CD14-positive monocyte (primary cell): ENCODE measurements at regions not wholly inside any gene's neighbourhood (a gene's known extent, or its start where the extent isn't known, plus 50 kb on each side); places are given as distances from the start of the nearest gene placed in this dataset.

Experiments
- DNase-seq, 3 donors: peaks; one replicate each; pipeline ENCODE4 v3.0.0-alpha.2; 2011 to 2022
- H2AFZ ChIP-seq: 2 replicates; pipeline ENCODE4 v1.6.0; 2012; ENCODE audit warnings: mild to moderate bottlenecking, low read depth, low read length, inconsistent platforms; ENCODE audit not compliant: insufficient read depth, poor library complexity, severe bottlenecking
- H3K27ac ChIP-seq, 2 donors: 1 replicate in 1 of 2; 2 replicates in 1 of 2; pipeline ENCODE4 v1.5.1; 2012 to 2013; ENCODE audit warnings: low read length in 2 of 2, control low read depth in 1 of 2, inconsistent platforms in 1 of 2, low read depth in 1 of 2, mild to moderate bottlenecking in 1 of 2
- H3K27me3 ChIP-seq, 2 donors: one replicate each; pipeline versions ENCODE4 v1.6.0 to v1.6.1; 2011 to 2013; ENCODE audit warnings: low read length in 2 of 2; ENCODE audit not compliant: control insufficient read depth in 2 of 2, insufficient read depth in 2 of 2
- H3K36me3 ChIP-seq, 2 donors: replicated peaks in 1 of 2; 1 replicate in 1 of 2; 2 replicates in 1 of 2; pipeline versions ENCODE4 v1.5.1 to v1.6.1; 2012 to 2013; ENCODE audit warnings: low read length in 2 of 2, control low read depth in 1 of 2, inconsistent platforms in 1 of 2, mild to moderate bottlenecking in 1 of 2; ENCODE audit not compliant: insufficient read depth in 2 of 2, control insufficient read depth in 1 of 2
- H3K4me1 ChIP-seq, 2 donors: 1 replicate in 1 of 2; 2 replicates in 1 of 2; pipeline versions ENCODE4 v1.5.1 to v1.6.1; 2012 to 2013; ENCODE audit warnings: low read length in 2 of 2, control low read depth in 1 of 2, inconsistent platforms in 1 of 2, mild to moderate bottlenecking in 1 of 2, moderate library complexity in 1 of 2; ENCODE audit not compliant: insufficient read depth in 2 of 2, control insufficient read depth in 1 of 2
- H3K4me2 ChIP-seq: replicated peaks from 2 replicates; pipeline ENCODE3; 2012; ENCODE audit warnings: low read length, moderate library complexity, mild to moderate bottlenecking; ENCODE audit not compliant: poor library complexity, severe bottlenecking; ENCODE audit errors: extremely low read depth
- H3K4me3 ChIP-seq, 3 experiments: fragments of 200-600 bp in 1 of 3; sonication (generic) in 1 of 3; replicated peaks in 1 of 3; 1 replicate in 2 of 3; 2 replicates in 1 of 3; pipeline ENCODE4 v1.5.1; 2011 to 2013; ENCODE audit warnings: low read length in 3 of 3, mild to moderate bottlenecking in 3 of 3, control low read depth in 2 of 3, low read depth in 2 of 3, inconsistent platforms in 1 of 3, moderate library complexity in 1 of 3
- H3K79me2 ChIP-seq: 2 replicates; pipeline ENCODE4 v1.6.0; 2012; ENCODE audit warnings: mild to moderate bottlenecking, control low read depth, inconsistent platforms, low read length, moderate library complexity; ENCODE audit not compliant: insufficient read depth
- H3K9ac ChIP-seq: 2 replicates; pipeline ENCODE4 v1.6.0; 2017; ENCODE audit warnings: low read length, mild to moderate bottlenecking; ENCODE audit not compliant: insufficient read depth, poor library complexity, severe bottlenecking
- H3K9me3 ChIP-seq, 2 donors: replicated peaks in 1 of 2; 1 replicate in 1 of 2; 2 replicates in 1 of 2; pipeline versions ENCODE4 v1.5.1 to v1.6.1; 2012 to 2013; ENCODE audit warnings: low read length in 2 of 2, control low read depth in 1 of 2; ENCODE audit not compliant: control insufficient read depth in 1 of 2, insufficient read depth in 1 of 2
- H4K20me1 ChIP-seq: 2 replicates; pipeline ENCODE4 v1.6.0; 2012; ENCODE audit warnings: mild to moderate bottlenecking, low read length, control low read depth, moderate library complexity; ENCODE audit not compliant: insufficient read depth
- H3K27ac Mint-ChIP-seq, 7 donors: one replicate each; pipeline ENCODE4 v1.8.0; 2020; ENCODE audit warnings: mild to moderate bottlenecking in 7 of 7, mixed read lengths in 7 of 7, moderate library complexity in 6 of 7, inconsistent platforms in 2 of 7
- H3K27me3 Mint-ChIP-seq, 3 donors: one replicate each; pipeline ENCODE4 v1.8.0; 2021 to 2022; ENCODE audit warnings: low read depth in 3 of 3, mild to moderate bottlenecking in 3 of 3, mixed read lengths in 3 of 3, moderate library complexity in 3 of 3, inconsistent platforms in 1 of 3
- H3K36me3 Mint-ChIP-seq, 2 donors: one replicate each; pipeline ENCODE4 v1.8.0; 2020; ENCODE audit warnings: mixed read lengths in 2 of 2, inconsistent platforms in 1 of 2, mild to moderate bottlenecking in 1 of 2
- H3K4me1 Mint-ChIP-seq: one replicate; pipeline ENCODE4 v1.8.0; 2020; ENCODE audit warnings: mild to moderate bottlenecking, mixed read lengths
- H3K4me3 Mint-ChIP-seq, 2 donors: one replicate each; pipeline ENCODE4 v1.8.0; 2020; ENCODE audit warnings: mild to moderate bottlenecking in 2 of 2, mixed read lengths in 2 of 2, moderate library complexity in 1 of 2
- H3K9me3 Mint-ChIP-seq, 7 donors: one replicate each; pipeline ENCODE4 v1.8.0; 2020 to 2022; ENCODE audit warnings: mixed read lengths in 7 of 7, mild to moderate bottlenecking in 6 of 7, moderate library complexity in 6 of 7, inconsistent platforms in 2 of 7
- WGBS: methylation state at CpG from one replicate; pipeline ENCODE4 v1.1.5; 2013; ENCODE audit warnings: missing lambda C conversion rate; ENCODE audit not compliant: insufficient coverage; 5-methylcytosine and 5-hydroxymethylcytosine counted together
- intact Hi-C, 2 donors: fragments of 100-400 bp; cut with micrococcal nuclease; formaldehyde crosslinking; loops; one replicate each; pipeline versions ENCODE4 v1.15.0 to v1.15.1; 2023
- TF ChIP-seq, protein P1 (sequence below): fragments of 200-600 bp; IDR thresholded peaks from one replicate; pipeline ENCODE4 v1.8.0; 2022; ENCODE audit warnings: antibody characterized with exemption, mild to moderate bottlenecking

GRCh38 chr1:232548691-232549090 lies 81.2 kb downstream of the SIPA1L2 start:
- H3K36me3 Mint-ChIP-seq, result no peaks in the 10 kb centered on the region
- 100% methylated on average over 5 of the region's 5 CpGs for WGBS
- no peak overlapping the region for H3K4me3 Mint-ChIP-seq
- TF ChIP-seq, protein P1, sequence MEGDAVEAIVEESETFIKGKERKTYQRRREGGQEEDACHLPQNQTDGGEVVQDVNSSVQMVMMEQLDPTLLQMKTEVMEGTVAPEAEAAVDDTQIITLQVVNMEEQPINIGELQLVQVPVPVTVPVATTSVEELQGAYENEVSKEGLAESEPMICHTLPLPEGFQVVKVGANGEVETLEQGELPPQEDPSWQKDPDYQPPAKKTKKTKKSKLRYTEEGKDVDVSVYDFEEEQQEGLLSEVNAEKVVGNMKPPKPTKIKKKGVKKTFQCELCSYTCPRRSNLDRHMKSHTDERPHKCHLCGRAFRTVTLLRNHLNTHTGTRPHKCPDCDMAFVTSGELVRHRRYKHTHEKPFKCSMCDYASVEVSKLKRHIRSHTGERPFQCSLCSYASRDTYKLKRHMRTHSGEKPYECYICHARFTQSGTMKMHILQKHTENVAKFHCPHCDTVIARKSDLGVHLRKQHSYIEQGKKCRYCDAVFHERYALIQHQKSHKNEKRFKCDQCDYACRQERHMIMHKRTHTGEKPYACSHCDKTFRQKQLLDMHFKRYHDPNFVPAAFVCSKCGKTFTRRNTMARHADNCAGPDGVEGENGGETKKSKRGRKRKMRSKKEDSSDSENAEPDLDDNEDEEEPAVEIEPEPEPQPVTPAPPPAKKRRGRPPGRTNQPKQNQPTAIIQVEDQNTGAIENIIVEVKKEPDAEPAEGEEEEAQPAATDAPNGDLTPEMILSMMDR, result no peak
- Histone ChIP-seq H3K4me2 (no peak overlapping the region), H3K4me3 (no peak overlapping the region), H3K9ac (no peak overlapping the region), H2AFZ (no peak overlapping the region), H3K27me3 (no peaks in the 10 kb centered on the region), H3K4me1 (no peaks in the 10 kb centered on the region), H4K20me1 (no peaks in the 10 kb centered on the region), H3K27ac (no peak overlapping the region), H3K36me3 (no peaks in the 10 kb centered on the region), H3K9me3 (no peaks in the 10 kb centered on the region), H3K79me2 (no peaks in the 10 kb centered on the region)
- H3K27me3 Mint-ChIP-seq, result peaks cover 2 to 3% (median 3%) of the 10 kb centered on the region in 3 donors
- H3K9me3 Mint-ChIP-seq, result peaks cover 0 to 5% (median 0%) of the 10 kb centered on the region in 7 donors
- no peak for DNase-seq
- H3K27ac Mint-ChIP-seq, result peak overlapping the region in 2 of 7 donors; percentile 54 to 63
- H3K4me1 Mint-ChIP-seq, result no peaks in the 10 kb centered on the region
- intact Hi-C loops, result no loop called here

DNA sequence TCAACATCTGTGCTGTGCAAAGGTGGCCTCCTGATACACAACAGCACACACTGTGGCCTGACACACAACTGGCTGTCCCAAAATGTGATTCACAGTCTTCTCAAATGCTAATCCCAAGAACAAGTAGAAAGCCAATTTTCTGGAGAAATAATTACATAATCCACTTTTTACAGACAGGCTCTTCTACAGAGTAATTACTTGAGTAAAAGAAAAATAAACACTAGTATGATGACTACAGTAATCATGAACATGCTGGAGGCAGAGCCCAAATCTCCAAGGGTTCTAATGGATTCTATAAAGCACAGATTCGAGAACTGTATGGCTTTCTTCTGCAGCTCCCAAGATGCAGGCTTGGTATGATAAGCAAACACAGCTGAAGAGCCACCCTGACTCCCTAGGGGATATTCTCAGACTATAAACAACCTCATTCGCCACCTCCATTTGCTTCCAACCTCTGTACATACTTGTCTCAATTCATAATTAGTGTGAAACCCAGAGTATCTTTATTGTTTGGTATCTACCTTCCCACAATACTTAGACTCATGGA lies 81.9 kb downstream of the SIPA1L2 start:
- no peaks in the 10 kb centered on the region for H3K4me1 ChIP-seq
- H3K36me3 ChIP-seq, result no peaks in the 10 kb centered on the region
- TF ChIP-seq, protein P1, result no peak
- H4K20me1 ChIP-seq, result no peaks in the 10 kb centered on the region
- Mint-ChIP-seq H3K9me3 (peaks cover 0 to 5% (median 0%) of the 10 kb centered on the region in 7 donors), H3K27me3 (peaks cover 2 to 3% (median 3%) of the 10 kb centered on the region in 3 donors), H3K4me1 (no peaks in the 10 kb centered on the region), H3K36me3 (no peaks in the 10 kb centered on the region), H3K27ac (peak overlapping the region in 1 of 7 donors; percentile 61), H3K4me3 (no peak overlapping the region)
- no peaks in the 10 kb centered on the region for H3K79me2 ChIP-seq
- DNase-seq, result no peak
- intact Hi-C loops, result no loop called here
- no peak overlapping the region for H3K4me2 ChIP-seq
- no peak overlapping the region for H3K4me3 ChIP-seq
- no peak overlapping the region for H3K9ac ChIP-seq
- H3K27me3 ChIP-seq, result no peaks in the 10 kb centered on the region
- H3K9me3 ChIP-seq, result no peaks in the 10 kb centered on the region
- WGBS, result 86% methylated on average over 1 of the region's 2 CpGs
- no peak overlapping the region for H2AFZ ChIP-seq
- H3K27ac ChIP-seq, result no peak overlapping the region
